Ishikawa (cell line): ENCODE measurements at regions not wholly inside any gene's neighbourhood (a gene's known extent, or its start where the extent isn't known, plus 50 kb on each side); places are given as distances from the start of the nearest gene placed in this dataset.

ENCODE experiments used
- CEBPB ChIP-seq: IDR thresholded peaks from 2 replicates; pipeline ENCODE4 v1.6.1; 2012
- CREB1 ChIP-seq: IDR thresholded peaks from 2 replicates; pipeline ENCODE4 v1.6.1; 2012; ENCODE audit warnings: low read depth
- EGR1 ChIP-seq: IDR thresholded peaks from 2 replicates; pipeline ENCODE4 v1.6.1; 2012
- EP300 ChIP-seq: IDR thresholded peaks from 2 replicates; pipeline ENCODE4 v1.6.1; 2012; ENCODE audit warnings: borderline replicate concordance
- FOXM1 ChIP-seq: IDR thresholded peaks from 2 replicates; pipeline ENCODE4 v1.6.1; 2012; ENCODE audit warnings: low read depth, borderline replicate concordance
- NFIC ChIP-seq: IDR thresholded peaks from 2 replicates; pipeline ENCODE4 v1.6.1; 2012
- RAD21 ChIP-seq: IDR thresholded peaks from 2 replicates; pipeline ENCODE4 v1.6.1; 2012; ENCODE audit warnings: low read depth
- REST ChIP-seq: IDR thresholded peaks from 2 replicates; pipeline ENCODE4 v1.6.1; 2012; ENCODE audit warnings: low read depth, mild to moderate bottlenecking
- TAF1 ChIP-seq: IDR thresholded peaks from 2 replicates; pipeline ENCODE4 v1.6.1; 2012; ENCODE audit warnings: low read depth, mild to moderate bottlenecking
- TEAD4 ChIP-seq: IDR thresholded peaks from 2 replicates; pipeline ENCODE4 v1.6.1; 2012
- USF1 ChIP-seq: IDR thresholded peaks from 2 replicates; pipeline ENCODE4 v1.6.1; 2012
- YY1 ChIP-seq: IDR thresholded peaks from 2 replicates; pipeline ENCODE4 v1.6.1; 2012; ENCODE audit warnings: low read depth
- ZBTB7A ChIP-seq: IDR thresholded peaks from 2 replicates; pipeline ENCODE4 v1.6.1; 2012; ENCODE audit warnings: low read depth
- TF ChIP-seq, protein P1 (sequence below): IDR thresholded peaks from 2 replicates; pipeline ENCODE4 v1.6.1; 2012

GRCh38 chr9:92187989-92188714 lies 72.9 kb upstream of the SPTLC1 start:
- TF ChIP-seq EP300, result no peak
- no peak for TF ChIP-seq USF1
- TF ChIP-seq REST, result no peak
- no peak for TF ChIP-seq FOXM1
- TF ChIP-seq, protein P1, sequence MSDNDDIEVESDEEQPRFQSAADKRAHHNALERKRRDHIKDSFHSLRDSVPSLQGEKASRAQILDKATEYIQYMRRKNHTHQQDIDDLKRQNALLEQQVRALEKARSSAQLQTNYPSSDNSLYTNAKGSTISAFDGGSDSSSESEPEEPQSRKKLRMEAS, result 0 out of 2 replicates have a peak, but pooled peaks have one; percentile 20
- TF ChIP-seq RAD21, result no peak
- no peak for TF ChIP-seq CEBPB
- TF ChIP-seq TEAD4, result no peak
- TF ChIP-seq TAF1, result no peak
- TF ChIP-seq EGR1, result no peak
- no peak for TF ChIP-seq YY1
- no peak for TF ChIP-seq NFIC
- TF ChIP-seq ZBTB7A, result no peak
- TF ChIP-seq CREB1, result no peak
